Fibroblast of skin of right quadriceps (primary cell): ENCODE measurements at regions not wholly inside any gene's neighbourhood (a gene's known extent, or its start where the extent isn't known, plus 50 kb on each side); places are given as distances from the start of the nearest gene placed in this dataset.
"Not testable (repeated sequence)": the region's sequence is repeated elsewhere in the genome, so short reads cannot be mapped to it uniquely, and the experiment has no call there.

Source experiments
- DNase-seq: peaks from one replicate; pipeline ENCODE4 v3.0.0-alpha.2; 2013

DNA sequence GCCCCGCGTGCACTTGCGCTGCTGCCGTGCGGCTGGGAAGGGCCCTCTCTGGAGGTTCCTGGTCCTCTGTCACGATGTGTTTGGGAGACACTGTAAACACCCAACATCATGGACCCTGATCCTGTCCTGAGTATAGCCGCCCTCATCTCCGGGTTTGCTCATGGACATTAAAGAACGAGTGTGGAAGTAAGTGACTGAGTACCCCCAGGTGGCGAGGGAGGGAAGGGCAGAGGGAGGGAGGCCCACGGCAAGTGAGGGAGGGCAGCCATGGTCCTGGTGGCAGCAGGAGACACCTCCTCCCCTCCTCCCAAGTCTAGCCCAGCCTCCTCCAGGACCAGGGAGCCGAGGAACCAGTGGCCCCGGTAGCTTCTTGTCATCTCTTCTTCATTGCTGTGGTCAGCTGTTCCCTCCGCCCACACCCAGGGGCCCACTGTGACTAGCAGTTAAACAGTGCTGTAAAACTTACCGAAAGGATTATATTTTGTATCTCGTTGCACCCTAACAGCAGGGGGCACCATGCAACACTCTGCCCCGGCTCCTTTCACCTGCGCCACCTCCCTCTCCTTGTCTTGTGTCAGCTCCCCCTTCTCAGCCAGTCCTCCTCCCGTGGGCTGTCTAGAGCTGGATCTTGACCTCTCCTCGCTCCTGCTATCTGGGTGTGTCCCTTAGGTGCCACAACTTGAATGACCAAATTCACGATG, 566.5 kb upstream of the B3GAT1 start:
- no peak for DNase-seq

DNA sequence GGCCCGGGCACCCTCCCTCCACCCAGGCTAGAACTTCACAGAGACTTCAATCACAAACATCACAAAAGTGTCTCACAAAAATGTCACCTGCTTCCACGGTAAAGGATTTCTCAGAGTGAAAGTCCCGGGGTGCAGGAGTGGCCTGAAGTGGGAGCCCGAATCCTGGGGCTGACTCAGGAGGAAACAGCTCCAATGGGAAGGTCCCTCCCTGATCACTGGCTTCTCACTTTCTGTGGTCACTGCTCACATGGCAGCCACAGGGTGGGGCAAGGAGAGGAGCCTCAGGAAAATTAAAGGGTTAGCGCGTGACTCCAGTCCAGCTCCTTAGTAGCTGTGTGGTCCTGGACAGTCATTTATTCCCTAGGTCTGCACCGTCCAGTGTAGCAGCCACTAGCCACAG, 564.5 kb upstream of the B3GAT1 start:
- DNase-seq: no peak

DNA sequence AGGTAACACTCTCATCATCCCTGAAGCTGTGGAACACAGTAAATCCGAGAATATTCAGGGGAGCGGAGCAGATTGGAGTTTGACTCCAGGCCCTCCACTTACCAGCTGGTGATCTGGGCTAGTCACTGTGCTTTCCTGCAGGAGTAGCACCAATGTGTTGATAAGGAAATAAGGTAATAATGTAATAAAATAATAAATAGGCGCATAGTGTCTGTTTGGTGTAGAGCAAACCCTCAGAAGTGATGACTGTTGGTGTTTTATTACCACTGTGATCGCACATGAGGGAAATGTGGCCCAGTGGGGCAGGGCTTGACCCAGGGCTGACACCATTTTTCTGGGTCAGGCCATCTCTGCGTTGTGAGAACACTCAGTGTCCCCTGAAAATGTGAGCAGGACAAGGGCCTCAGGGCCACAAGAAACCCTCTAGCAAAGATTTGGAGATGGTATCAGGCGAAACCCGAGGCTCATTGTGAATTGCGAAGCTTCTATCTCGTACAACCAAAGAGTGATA, 563.9 kb upstream of the B3GAT1 start:
- no peak for DNase-seq

DNA sequence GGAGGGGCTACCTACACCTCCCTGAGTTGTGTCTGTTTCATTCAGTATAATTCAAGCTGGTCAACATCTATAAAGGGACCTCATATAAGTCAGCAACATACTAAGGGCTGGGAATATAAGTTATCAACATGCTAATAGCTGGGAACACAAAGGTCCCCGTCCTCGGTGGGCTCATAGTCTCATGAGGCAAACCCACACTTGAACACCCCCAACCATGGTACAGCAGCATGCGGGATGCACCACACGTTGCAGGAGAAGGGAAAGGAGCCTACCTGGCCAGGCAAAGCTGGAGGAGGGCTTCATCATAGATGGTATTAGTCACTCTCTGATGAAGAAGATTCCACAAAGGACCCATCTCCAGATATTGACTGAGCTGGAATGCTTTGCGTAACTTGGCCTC, 561.8 kb upstream of the B3GAT1 start:
- no peak for DNase-seq

DNA sequence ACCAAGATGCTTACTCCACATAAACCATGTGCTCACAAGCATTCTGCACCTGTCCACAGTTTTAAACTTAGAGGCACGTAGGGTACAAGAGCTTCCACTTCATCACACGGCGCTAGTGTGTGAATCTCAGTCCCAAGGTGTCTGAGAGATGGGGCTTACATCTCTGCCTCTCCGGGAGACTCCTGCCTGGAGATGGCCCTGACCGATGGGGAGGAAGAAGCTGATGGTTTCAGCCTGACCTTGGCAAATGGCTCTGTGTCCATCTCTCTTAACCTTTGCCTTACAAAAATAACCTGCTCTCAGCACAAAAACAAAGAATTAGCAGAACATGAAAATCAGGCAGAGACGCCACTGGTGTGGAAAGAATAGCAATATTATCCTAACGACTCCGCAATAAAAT, 559.3 kb upstream of the B3GAT1 start:
- DNase-seq: no peak

DNA sequence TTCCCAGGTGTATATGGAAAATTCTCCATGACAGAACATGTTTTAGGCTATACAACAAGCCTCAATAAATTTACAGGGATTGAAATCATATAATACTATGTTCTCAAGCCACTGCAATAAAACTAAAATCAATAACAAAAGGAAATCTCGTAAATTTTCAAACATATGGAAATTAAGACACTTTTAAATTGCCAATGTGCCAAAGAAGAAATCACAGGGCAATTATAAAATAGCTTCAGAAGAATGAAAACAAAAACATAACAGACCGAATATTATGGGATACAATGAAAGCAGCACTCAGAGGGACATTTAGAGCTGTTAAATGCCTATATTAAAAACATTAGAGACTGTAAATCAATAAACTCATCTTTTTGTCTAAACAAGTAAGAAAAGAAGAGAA, 555.7 kb upstream of the B3GAT1 start:
- no peak for DNase-seq

DNA sequence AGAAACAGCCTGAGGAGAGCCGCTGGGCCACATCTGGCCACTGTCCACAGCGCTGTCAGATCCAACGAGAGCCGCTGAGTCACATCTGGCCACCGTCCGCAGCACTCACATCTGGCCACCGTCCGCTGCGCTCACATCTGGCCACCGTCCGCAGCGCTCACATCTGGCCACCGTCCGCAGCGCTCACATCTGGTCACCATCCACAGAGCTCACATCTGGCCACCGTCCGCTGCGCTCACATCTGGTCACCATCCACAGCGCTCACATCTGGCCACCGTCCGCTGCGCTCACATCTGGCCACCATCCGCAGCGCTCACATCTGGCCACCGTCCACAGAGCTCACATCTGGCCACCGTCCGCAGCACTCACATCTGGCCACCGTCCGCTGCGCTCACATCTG, 549.3 kb upstream of the B3GAT1 start:
- DNase-seq: not testable (repeated sequence)

DNA sequence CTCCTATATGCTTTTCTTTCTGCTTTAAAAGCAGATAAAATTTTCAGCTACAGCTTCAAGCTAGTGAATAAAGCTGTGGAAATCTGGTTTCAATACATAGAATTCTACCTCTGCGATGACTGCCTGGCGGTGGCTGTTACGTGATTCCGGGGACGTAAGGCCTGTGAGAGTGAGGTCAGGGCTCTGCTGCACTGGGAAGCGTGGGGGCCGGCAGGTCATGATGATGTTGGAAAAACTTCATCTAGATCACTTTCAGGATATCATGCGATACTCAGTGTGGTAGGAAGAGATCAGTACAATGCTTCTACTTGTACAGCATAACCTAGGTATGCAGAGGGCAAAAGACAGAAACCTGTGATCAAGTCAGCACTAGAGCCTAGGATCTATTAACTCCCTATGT, 546.8 kb upstream of the B3GAT1 start:
- no peak for DNase-seq

DNA sequence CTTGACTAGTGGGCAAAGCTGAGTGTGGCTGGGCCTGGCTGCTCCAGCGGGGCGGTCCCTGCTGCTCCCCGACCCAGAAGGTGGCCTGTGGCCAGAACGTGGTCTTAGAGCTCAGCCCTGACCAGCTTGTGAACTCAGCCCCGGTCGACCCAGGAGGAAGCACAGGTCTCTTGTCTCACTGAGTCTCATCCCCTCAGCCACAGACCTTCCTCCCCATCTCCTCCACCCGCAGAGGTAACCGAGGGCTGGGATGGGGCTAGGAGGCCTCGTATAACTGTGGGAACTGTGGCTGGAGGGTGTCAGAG, 546.2 kb upstream of the B3GAT1 start:
- no peak for DNase-seq

DNA sequence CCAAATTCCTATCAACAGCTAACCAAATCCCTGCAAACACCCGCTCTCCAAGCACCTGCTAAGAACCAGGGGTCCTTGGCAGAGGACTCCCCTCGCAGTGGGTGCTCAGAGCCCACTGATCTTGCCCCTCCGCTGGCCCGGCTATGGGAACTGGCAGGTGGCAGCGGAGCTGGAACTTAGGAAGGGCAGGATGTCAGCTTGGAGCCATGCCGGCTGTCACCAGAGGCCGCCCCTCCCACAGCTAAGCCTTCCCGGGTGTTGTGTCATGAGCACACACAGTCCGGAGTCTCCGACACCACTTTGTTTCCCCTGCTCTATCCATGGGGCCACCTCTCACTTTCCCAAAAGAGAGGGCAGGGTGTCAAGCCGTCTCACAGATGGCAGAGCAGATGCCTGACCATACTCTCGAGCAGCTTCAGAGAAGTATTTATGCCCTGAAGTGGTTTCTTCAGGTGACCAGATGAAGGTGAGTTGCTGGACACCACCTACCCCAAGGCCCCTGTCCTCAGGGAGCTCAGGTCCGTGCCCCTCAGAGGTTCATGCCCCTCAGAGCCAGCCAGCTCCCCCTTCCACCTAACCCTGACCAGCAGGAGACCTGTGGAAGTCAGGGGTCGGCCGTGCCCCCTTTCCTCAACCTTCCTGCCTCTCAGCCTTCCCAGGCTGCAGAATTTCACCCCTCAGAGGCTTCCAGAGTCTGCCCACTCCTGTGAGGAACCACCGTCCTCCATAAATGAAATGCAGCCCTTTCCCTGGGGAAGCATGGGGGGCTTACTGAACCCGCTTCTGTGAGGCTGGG, 545.7 kb upstream of the B3GAT1 start:
- no peak for DNase-seq

DNA sequence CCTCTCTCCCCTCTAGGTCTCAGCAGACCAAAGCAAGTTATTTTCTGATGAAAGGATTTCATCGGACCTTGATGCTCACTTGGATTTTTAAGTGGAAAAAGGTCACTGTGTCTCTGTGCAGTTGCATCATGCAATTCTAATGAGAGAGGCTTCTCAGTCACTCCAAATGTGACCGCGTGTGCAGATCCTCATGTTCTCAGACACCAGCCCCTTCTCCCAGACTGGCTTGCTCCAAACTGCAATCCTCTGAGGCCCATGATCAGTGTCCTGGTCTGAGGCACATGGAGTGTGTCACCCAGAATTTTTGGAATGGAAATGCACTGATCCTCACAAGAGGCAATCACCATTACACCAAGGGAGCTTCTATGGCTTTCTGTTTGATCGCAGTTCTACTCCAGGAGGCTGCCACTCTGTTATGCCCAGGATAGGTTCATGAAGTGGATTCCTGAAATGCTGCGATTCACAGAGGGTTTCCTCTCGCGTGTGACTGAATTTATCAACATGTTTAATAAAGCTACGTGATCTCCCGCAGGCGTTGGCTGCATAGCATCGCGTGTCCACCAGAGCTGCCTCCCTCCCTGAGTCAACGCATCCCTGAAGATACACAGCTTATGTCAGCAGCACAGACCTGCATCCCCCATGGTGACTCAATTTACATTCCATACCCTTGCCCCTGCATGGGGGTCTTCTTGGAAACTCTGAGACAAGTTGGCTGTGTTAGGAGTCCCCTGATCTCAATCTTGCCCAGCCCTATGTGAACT, 544.6 kb upstream of the B3GAT1 start:
- DNase-seq: no peak

DNA sequence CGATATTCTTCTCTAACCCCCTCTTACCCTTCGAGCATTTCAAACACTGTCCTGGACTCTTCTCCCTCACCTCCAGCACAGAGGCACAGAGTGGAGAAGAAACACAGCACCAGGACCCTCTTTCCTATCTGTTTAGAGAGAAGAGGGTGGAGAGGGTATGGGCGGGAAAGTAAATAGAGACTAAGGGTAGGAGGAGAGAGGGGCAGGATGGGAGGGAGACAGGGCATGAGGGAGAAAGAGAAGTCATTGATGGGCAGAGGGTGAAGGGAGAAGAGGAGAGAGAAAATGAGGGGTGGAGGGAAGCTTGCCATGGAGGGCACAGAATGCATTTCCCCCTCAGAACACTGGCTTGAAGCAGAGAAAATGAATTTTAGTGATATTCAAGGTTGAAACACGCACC, 543.9 kb upstream of the B3GAT1 start:
- DNase-seq: not testable (repeated sequence)

DNA sequence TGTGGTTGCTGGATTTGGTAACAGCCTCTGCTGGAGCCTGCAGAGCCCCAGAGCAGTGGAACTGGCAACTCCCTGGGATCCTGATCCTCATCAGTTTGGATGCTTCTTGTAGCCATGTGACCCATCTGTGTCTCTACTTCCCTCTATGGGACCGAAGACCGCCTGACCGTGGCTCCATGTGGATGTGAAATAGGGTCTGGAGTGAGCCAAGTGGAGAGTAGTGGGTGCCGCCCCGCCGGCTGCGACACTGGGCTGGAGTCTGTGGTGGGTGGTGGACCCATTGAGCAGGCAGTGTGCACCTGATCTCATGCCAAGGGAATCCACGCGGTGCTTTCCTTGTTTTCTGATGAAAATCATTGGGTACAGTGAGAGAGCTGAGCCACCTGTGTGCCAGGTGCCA, 543.2 kb upstream of the B3GAT1 start:
- DNase-seq: no peak

DNA sequence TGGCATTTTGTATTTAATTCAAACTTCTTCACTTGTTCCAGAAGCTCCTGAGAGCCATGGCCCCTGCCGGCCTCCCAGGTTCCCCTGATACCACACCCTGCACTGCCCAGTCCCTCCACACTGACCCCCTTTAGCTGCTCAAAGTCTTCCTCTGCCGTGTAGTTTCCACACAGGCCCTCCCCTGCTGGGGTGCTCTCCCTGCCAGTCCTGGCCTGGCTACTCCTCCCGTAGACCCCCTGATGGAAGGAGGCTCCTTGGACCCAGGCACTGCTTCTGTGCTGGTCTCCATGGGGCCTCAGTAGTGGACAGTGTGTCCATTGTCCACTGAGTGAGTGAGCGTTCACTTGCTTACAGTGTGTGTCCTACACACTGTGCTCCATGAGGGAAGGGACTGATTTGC, 542.4 kb upstream of the B3GAT1 start:
- not testable (repeated sequence) for DNase-seq

DNA sequence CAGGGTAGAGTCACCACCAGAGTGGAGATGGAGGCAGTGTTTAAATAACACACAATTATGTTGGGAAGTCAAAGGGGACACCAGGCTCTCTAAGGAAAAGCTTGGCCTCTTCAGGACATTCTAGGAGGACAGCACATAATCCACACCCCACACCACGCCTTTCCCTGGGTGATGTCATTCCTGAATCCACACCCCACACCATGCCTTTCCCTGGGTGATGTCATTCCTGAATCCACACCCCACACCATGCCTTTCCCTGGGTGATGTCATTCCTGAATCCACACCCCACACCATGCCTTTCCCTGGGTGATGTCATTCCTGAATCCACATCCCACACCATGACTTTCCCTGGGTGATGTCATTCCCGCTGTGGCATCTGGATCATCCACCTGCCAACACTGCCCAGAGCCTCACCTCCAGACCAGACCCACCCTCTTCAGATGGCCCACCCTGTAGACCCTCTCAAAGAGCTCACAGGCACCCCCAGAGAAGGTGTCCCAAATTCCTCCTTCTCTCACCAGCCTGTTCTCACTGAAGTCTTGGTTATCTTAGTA, 541.5 kb upstream of the B3GAT1 start:
- DNase-seq: not testable (repeated sequence)

DNA sequence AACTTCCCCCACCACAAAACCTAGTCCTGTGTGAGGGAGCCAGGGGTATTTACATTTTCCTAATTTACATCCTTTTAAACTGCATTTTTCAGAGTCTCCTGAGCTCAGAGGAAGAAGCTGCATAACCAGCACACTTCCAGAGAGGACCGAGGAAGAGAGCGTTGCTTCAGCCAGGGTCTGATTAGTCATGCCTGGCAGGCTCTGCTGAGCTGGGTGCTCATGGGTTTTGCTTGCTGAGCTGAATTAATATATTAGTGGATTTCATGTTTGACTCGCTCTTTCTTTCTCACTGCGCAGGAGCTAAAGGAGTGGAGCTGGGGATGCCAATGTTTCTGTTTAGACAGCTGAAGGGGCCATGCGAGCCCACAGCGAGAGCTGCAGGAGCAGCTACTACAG, 539.3 kb upstream of the B3GAT1 start:
- peak; percentile 67 for DNase-seq

DNA sequence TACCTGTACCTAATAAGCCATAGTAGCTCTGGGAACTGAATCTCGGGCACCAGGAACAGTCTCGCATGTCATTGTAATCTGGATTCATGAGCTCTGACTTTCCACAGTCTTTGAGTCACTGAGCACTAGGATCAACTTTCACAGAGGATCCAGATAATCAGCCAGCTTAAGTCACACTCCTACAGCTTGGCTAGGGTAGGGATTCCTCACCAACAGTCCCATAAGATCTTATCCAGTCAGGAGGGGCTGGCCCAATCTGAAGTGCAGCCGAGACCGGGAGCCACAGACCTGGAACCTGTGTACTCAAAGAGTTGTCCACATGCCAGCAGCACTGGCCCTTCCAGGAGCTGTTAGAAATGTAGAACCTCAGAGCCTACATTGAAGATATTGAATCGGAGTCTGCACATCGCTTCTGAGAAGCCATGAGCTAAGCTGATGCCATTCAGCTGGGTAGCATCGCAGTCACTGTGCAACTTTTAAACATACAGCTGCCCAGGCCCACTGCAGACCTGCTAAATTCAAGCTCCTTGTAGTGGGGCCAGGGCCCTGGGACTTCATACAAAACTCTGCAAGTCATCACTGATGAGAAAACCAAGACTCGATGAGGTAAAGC, 538.8 kb upstream of the B3GAT1 start:
- DNase-seq: peak; percentile 60

DNA sequence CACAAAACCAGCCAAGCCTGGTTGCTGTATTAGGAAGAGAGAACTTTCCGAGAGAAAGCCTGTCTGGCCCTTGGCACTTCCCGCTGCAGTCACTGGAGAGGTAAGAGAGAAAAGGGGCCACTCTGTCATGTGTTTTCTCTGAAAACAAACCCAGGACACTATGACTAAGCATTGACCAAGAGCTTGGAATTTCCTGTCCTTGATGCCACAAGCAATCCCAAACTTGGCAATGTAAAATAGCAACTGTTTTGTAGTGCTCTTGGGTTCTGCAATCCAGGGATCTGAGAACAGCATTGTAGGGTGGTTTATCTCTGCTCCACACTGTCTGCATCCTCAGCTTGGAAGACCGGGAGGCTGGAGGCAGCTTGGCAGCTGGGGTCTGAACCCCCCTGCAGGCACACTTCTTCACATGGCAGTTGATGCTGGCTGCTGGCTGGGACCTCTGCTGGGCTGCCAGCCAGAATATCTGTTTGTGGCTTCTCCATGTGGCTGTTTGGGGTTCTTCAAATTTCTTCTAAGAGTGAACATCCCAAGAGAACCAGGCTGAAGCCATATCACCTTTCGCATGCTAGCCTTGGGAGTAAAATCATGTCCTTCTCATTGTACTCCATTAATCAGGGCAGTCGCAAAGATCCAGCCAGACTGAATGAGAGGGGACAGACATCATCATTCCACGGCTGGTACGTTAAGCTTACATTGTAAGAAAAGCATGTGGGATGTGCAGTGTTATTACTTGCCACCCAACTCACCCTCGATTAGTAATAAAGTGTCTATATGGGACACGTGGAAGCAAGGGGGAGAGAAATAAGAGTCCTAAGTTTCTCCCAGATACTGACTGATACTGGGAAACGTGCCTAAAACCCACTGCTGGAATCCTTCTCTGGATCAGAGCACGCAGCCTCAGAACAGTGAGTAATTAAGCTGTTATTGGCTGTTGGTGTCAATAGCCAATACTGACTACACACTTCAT, 537.4 kb upstream of the B3GAT1 start:
- DNase-seq: peak; percentile 87

DNA sequence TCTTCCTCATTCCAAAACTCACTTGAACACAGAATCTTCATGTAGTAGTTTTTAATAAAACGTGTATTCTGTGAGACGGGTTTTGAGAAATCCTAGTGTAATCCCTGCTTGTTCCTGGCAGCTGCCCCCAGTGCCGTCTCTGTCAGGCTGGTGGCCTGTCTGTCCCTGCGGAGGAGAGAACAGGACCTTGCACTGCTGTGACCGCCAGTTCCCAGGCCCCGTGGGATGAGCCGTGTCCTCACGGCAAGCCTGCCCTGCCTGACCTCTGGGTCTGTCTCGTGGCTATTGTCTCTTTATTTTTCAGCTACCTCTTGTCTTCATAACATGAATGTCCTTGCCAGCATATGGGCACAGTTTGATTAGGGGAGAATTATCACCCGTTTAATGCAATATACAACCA, 535.5 kb upstream of the B3GAT1 start:
- DNase-seq: no peak

DNA sequence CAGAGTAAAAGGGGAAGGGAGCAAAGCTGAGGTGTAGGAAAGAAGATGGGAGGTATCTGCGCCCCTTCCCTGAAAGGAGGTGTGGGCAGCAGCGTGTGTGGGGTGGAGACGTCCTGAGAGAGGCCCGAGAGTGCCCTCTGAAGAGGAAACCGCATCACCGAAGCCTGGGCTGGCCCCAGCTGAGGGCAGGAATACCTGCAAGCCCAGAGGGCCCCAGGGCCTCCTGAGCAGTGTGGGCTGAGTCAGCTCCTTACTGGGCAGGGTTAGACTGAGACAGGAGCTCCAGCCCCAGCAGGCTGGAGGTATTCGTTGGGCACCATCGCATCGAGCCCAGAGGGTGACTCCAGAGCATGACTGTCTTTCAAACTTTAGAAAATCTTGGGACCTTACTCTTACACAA, 534.0 kb upstream of the B3GAT1 start:
- DNase-seq: no peak

DNA sequence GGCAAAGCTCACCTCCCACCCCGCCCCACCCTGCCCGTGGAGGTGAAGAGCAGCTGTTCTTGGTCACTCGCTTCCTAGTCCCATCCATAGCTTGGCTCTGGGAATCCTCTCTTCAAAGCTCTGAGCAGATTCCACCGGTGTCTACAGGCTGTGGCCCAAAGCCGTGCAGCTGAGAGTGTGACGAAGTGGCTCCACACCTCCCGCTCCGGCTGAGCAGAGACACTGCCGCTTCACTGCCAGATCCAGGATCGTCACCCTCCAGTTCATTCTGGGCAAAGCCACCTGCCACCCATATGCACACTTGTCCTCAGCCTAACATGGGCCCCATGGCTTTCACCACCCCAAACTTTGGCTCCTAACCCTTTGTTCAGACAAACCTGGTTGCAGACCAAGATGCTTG, 532.9 kb upstream of the B3GAT1 start:
- no peak for DNase-seq

DNA sequence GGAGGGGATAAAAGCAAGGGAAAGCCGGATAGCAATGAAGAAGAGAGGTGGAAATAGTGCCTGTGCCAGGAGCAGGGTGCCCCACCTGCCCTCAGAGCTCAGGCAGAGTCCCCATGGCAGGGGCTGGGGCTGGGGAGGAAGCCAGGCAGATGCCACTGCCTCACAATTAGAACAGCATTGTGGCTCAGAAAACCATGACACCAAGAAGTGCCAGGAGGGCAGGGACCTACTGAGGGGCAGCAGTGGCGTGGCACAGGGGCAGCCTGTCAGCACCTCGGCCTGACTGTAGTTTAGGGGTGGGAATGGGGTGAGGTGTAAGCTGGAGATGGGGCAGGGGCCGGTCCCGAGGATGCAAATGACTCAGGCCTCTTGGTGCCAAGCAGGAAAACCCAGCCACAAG, 532.1 kb upstream of the B3GAT1 start:
- no peak for DNase-seq
